ENCODE measurements at regions not wholly inside any gene's neighbourhood (a gene's known extent, or its start where the extent isn't known, plus 50 kb on each side); places are given as distances from the start of the nearest gene placed in this dataset.

DNA sequence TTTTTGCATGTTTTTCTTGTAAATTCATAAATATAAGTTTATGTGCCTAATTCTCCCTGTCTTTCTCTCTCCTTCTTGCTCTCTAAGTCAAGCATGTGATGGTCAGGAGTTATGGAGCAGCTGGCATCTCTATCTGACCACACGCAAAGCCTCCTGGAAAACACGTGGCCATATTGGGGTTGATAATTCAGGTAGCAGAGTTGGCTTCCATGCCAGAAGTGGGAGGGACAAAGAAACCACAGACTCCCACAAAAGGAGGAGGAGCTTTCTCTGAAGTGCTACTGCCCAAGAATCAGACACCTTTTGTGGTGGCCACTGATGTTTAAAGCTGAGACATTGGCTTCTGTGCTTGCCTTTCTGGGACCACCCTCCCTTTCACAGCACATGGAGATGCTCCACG lies 517.6 kb upstream of the TMEM132C start:
- no peak for DNase-seq (ENCODE audit: low read depth)
- H3K4me3 ChIP-seq (ENCODE audit: low read length), result no peak overlapping the region
- TF ChIP-seq, protein P1, sequence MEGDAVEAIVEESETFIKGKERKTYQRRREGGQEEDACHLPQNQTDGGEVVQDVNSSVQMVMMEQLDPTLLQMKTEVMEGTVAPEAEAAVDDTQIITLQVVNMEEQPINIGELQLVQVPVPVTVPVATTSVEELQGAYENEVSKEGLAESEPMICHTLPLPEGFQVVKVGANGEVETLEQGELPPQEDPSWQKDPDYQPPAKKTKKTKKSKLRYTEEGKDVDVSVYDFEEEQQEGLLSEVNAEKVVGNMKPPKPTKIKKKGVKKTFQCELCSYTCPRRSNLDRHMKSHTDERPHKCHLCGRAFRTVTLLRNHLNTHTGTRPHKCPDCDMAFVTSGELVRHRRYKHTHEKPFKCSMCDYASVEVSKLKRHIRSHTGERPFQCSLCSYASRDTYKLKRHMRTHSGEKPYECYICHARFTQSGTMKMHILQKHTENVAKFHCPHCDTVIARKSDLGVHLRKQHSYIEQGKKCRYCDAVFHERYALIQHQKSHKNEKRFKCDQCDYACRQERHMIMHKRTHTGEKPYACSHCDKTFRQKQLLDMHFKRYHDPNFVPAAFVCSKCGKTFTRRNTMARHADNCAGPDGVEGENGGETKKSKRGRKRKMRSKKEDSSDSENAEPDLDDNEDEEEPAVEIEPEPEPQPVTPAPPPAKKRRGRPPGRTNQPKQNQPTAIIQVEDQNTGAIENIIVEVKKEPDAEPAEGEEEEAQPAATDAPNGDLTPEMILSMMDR (conservative IDR thresholded peaks at IDR 0.05; ENCODE audit: low read length), result no peak

DNA sequence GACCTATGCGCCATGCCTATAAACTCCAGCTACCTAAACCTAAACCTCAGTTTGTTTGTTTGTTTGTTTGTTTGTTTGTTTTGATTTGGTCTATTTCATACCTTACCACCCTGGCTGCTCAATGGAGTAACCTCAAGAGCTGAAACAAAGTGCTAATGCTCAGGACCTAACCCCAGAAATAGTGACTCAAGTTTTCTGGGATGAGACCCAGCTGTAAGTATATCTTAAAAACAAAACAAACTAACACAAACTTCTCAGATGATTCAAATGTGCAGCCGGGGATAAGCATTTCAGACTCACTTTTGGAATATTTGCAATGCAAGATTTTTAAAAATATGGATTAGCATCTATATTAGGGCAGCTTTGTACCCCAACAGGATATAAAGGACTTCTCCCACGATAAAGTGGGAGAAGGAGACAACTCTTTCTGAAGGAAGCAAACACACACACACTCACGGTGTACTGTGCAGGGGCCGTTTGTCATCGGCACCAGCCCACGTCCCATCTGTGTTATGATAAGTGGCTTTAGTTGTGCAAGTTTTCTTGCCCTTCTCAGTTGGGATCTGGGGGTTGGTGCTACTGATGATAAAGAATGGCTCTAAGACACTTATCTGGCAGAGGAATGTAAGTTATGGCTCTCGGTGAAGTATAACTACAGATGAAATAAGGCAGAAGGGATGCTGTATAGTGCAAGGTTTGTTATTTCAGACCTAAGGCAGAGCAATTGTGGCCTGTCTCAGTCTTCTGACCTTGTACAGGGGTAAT lies 516.7 kb upstream of the TMEM132C start:
- DNase-seq (ENCODE audit: low read depth), result no peak
- TF ChIP-seq, protein P1 (conservative IDR thresholded peaks at IDR 0.05; ENCODE audit: low read length), result no peak
- H3K4me3 ChIP-seq (ENCODE audit: low read length), result no peak overlapping the region

DNA sequence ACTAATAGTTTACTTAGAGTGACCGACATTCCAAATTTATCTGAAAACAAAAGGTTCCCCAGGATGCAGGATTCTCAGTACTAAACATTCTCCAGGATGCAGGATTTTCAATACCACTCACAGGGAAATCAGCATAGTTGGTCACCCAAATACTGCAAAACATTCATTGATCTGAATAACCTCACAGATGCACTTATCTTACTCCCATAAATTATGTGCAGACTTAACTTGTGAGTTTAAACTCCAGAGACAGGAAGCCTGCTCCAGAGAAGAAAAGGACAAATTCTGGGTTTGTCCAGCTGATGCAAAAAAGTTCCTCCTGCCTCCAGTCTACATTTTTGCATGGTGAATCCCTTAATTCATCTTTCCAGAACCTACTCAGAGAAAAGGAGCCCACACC lies 514.2 kb upstream of the TMEM132C start:
- no peak overlapping the region for H3K4me3 ChIP-seq (ENCODE audit: low read length)
- TF ChIP-seq, protein P1 (conservative IDR thresholded peaks at IDR 0.05; ENCODE audit: low read length), result no peak
- no peak for DNase-seq (ENCODE audit: low read depth)

DNA sequence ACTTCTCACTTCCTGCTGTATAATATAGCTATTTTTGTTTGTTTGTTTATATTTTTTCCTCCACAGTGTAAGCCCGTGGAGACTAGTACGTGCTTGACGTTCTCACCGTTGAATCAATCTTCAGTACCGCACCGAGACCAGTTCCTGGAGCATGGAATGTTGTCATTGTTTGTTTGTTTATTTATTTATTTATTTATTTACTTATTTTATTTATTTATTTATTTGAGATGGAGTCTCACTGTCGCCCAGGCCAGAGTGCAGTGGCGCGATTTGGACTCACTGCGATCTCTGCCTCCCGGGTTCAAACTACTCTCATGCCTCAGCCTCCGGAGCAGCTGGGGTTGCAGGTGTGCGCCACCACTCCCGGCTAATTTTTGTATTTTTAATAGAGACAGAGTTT lies 506.6 kb upstream of the TMEM132C start:
- TF ChIP-seq, protein P1 (conservative IDR thresholded peaks at IDR 0.05; ENCODE audit: low read length), result no peak
- no peak for DNase-seq (ENCODE audit: low read depth)
- no peak overlapping the region for H3K4me3 ChIP-seq (ENCODE audit: low read length)

DNA sequence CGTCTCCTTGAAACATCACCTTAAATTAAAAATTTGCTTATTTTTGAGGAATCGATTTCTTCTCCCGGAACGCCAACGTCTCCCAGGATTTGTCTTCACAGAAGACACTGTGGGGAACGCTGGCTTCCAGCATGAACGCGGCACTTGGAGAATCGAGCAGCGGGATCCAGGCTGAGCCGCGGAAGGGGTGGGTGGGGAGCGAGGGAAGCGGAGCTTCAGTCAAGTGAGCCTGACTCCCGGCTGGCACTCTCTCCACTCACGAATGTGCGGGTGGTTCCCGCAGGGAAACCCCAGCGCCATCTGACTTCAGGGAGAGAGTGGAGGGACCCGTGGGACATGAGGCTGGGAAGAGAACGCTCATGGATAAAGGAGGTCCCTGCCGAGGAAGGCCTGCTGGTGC lies 506.0 kb upstream of the TMEM132C start:
- no peak for DNase-seq (ENCODE audit: low read depth)
- TF ChIP-seq, protein P1 (conservative IDR thresholded peaks at IDR 0.05; ENCODE audit: low read length), result no peak
- H3K4me3 ChIP-seq (ENCODE audit: low read length), result no peak overlapping the region

DNA sequence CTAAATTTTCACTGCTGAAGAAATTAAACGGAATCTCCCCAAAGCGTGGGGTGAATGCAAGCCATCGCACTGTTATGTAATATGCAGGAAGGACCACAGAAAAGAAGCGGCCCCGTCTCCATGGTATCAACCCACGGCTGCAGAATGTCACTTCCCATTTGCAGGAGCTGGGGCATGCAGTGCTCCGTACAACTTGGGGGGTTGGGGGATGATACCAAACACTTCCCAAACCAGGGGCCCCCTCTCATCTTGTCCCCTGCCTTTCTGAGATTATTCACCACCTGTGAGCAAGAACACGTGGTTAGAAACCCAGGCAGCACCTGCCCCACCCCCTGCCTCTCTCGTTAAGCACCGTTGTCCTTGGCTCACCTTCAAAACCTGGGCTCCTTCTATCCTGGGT lies 505.1 kb upstream of the TMEM132C start:
- H3K4me3 ChIP-seq (ENCODE audit: low read length), result no peak overlapping the region
- no peak for DNase-seq (ENCODE audit: low read depth)
- TF ChIP-seq, protein P1 (conservative IDR thresholded peaks at IDR 0.05; ENCODE audit: low read length), result no peak

DNA sequence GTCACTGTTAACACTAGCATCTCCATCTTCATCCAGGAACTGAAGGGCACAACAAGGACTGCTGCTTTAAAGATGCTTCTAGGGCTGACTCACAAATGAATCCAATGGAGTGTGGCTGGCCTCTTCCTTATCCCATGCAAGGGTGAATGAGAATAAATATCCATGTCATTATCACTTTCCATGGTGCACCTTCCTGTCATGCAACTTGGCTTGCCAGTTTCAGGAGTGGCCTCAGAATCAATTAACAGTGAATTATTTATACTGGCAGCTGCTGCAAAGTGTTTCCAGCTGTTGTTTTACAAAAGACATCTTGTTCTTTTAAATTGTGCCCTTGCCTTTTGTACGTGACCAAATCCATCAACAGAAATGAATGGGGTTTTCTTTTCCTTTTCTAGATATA lies 499.3 kb upstream of the TMEM132C start:
- TF ChIP-seq, protein P1 (conservative IDR thresholded peaks at IDR 0.05; ENCODE audit: low read length), result no peak
- H3K4me3 ChIP-seq (ENCODE audit: low read length), result no peak overlapping the region
- no peak for DNase-seq (ENCODE audit: low read depth)

Measured in AG10803 (cell line).